OCI-LY7 (cell line): ENCODE measurements at regions not wholly inside any gene's neighbourhood (a gene's known extent, or its start where the extent isn't known, plus 50 kb on each side); places are given as distances from the start of the nearest gene placed in this dataset.

Source experiments
- BruUV-seq: library from RNA; stranded (reverse); fragments of 400-500 nt; replicated peaks from 2 replicates; lab custom pipeline; 2021; lab: Mats Ljungman, UMichigan
- CTCF ChIA-PET: fragments of 300-600 bp; sonication (Branson Sonifier 250); formaldehyde crosslinking; loops from one replicate; lab custom pipeline; 2022; ENCODE audit warnings: antibody characterized with exemption; ENCODE audit not compliant: unreplicated experiment; lab: Charles Lee
- POLR2A ChIA-PET: fragments of 300-600 bp; sonication (Branson Sonifier 250); formaldehyde crosslinking; loops from one replicate; lab custom pipeline; 2022; ENCODE audit warnings: antibody characterized with exemption; lab: Charles Lee
- DNase-seq: peaks from one replicate; pipeline ENCODE4 v3.0.0-alpha.2; 2015; ENCODE audit warnings: low spot score
- H2AFZ ChIP-seq: fragments of 200-600 bp; sonication (generic), shearing (Covaris generic); 2 replicates; pipeline ENCODE4 v1.6.1; 2014; ENCODE audit warnings: mild to moderate bottlenecking, antibody characterized with exemption, low read length, moderate library complexity
- H3K27ac ChIP-seq: fragments of 200-600 bp; sonication (generic); 2 replicates; pipeline ENCODE4 v1.5.1; 2014; ENCODE audit warnings: mixed run types, low read depth, mild to moderate bottlenecking, moderate library complexity, low read length, inconsistent platforms; ENCODE audit not compliant: poor library complexity, severe bottlenecking
- H3K36me3 ChIP-seq: fragments of 200-600 bp; sonication (generic); 2 replicates; pipeline ENCODE4 v1.6.1; 2014; ENCODE audit warnings: mild to moderate bottlenecking, antibody characterized with exemption, low read length, moderate library complexity, mixed read lengths; ENCODE audit not compliant: insufficient read depth
- H3K4me1 ChIP-seq: fragments of 200-600 bp; sonication (generic); 2 replicates; pipeline ENCODE4 v1.5.1; 2014; ENCODE audit warnings: mild to moderate bottlenecking, low read length; ENCODE audit not compliant: insufficient read depth, poor library complexity, severe bottlenecking
- H3K4me2 ChIP-seq: fragments of 200-600 bp; sonication (generic); 2 replicates; pipeline ENCODE4 v1.6.1; 2014; ENCODE audit warnings: mild to moderate bottlenecking, low read length
- H3K4me3 ChIP-seq: fragments of 200-600 bp; sonication (generic); 2 replicates; pipeline ENCODE4 v1.5.1; 2014; ENCODE audit warnings: mild to moderate bottlenecking, low read depth, low read length; ENCODE audit not compliant: poor library complexity, severe bottlenecking
- H3K79me2 ChIP-seq: fragments of 200-600 bp; sonication (generic); 2 replicates; pipeline ENCODE4 v1.6.1; 2016; ENCODE audit warnings: low read depth, mild to moderate bottlenecking, low read length, moderate library complexity, mixed read lengths; ENCODE audit not compliant: insufficient read depth
- H3K9me2 ChIP-seq: fragments of 200-600 bp; sonication (generic); 2 replicates; pipeline ENCODE4 v1.6.1; 2016; ENCODE audit warnings: mild to moderate bottlenecking, low read length, mixed read lengths; ENCODE audit not compliant: insufficient read depth
- H3K9me3 ChIP-seq: fragments of 200-600 bp; sonication (generic); 2 replicates; pipeline ENCODE4 v1.6.1; 2014; ENCODE audit warnings: mild to moderate bottlenecking, mixed run types, low read length, mixed read lengths
- H4K20me1 ChIP-seq: fragments of 200-600 bp; sonication (generic); 2 replicates; pipeline ENCODE4 v1.6.1; 2014; ENCODE audit warnings: mild to moderate bottlenecking, antibody characterized with exemption, low read length, moderate library complexity, mixed read lengths; ENCODE audit not compliant: insufficient read depth
- EZH2phosphoT487 ChIP-seq: fragments of 200-600 bp; sonication (generic); IDR thresholded peaks from 2 replicates; pipeline ENCODE4 v1.6.1; 2018; ENCODE audit warnings: low read depth, borderline replicate concordance, mild to moderate bottlenecking, mixed run types, antibody characterized with exemption, low read length, moderate library complexity, mixed read lengths
- intact Hi-C: fragments of 100-400 bp; cut with micrococcal nuclease; formaldehyde crosslinking; loops from one replicate; pipeline ENCODE4 v1.10.0; 2022; ENCODE audit not compliant: unreplicated experiment
- TF ChIP-seq, protein P1 (sequence below): fragments of 200-600 bp; sonication (generic); conservative IDR thresholded peaks from 2 replicates; pipeline ENCODE4 v1.5.1; 2014; ENCODE audit warnings: mild to moderate bottlenecking, antibody characterized with exemption, low read length, moderate library complexity, mixed read lengths

DNA sequence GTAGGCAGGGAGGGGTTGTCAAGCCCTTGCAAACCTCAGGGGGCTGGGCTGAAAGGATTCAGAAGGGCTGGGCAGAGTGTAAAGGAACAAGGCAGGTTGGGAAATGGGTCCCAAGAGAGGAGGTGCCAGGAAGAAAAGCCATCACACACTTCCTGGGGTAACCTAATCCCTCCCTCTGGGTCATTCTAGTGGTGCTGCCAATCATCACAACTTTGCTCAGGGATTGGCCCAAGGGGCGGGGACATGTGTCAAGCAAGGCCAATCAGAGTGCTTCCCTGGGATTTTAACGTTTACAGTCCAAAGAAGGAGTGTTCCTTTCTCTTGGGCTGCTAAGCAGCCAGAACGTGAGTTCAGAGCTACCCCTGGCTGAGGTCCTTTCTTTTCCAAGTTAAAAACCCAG lies 57.1 kb upstream of the NPTX2 start:
- POLR2A ChIA-PET: no interaction called here
- Histone ChIP-seq H3K36me3 (no peaks in the 10 kb centered on the region), H3K4me1 (no peaks in the 10 kb centered on the region), H3K4me3 (no peak overlapping the region), H3K79me2 (no peaks in the 10 kb centered on the region), H3K9me3 (no peaks in the 10 kb centered on the region), H2AFZ (peak overlapping the region; percentile 20; the same call in 1 of the 2 replicates), H4K20me1 (no peaks in the 10 kb centered on the region), H3K27ac (no peak overlapping the region), H3K9me2 (no peaks in the 10 kb centered on the region), H3K4me2 (no peak overlapping the region)
- CTCF ChIA-PET: no interaction called here
- intact Hi-C loops: no loop called here
- BruUV-seq: no TSS peak
- DNase-seq: peak; percentile 34
- TF ChIP-seq, protein P1, sequence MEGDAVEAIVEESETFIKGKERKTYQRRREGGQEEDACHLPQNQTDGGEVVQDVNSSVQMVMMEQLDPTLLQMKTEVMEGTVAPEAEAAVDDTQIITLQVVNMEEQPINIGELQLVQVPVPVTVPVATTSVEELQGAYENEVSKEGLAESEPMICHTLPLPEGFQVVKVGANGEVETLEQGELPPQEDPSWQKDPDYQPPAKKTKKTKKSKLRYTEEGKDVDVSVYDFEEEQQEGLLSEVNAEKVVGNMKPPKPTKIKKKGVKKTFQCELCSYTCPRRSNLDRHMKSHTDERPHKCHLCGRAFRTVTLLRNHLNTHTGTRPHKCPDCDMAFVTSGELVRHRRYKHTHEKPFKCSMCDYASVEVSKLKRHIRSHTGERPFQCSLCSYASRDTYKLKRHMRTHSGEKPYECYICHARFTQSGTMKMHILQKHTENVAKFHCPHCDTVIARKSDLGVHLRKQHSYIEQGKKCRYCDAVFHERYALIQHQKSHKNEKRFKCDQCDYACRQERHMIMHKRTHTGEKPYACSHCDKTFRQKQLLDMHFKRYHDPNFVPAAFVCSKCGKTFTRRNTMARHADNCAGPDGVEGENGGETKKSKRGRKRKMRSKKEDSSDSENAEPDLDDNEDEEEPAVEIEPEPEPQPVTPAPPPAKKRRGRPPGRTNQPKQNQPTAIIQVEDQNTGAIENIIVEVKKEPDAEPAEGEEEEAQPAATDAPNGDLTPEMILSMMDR: no peak
- TF ChIP-seq EZH2phosphoT487: no peak

DNA sequence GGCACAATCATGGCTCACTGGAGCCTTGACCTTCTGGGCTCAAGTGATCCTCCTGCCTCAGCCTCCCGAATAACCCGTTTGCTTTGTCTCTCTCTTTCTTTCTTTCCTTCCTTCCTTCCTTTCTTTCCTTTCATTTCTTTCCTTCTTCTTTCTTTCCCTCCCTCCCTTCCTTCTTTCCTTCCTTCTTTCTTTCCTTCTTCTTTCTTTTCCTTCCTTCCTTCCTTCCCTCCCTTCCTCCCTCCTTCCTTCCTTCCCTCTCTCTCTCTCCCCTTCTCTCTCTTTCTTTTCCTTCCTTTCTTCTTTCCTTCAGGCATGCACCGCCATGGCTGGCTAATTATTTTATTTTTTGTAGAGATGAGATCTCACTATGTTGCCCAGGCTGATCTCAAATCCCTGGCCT lies 57.9 kb upstream of the NPTX2 start:
- H3K36me3 ChIP-seq: no peaks in the 10 kb centered on the region
- no peaks in the 10 kb centered on the region for H4K20me1 ChIP-seq
- no peaks in the 10 kb centered on the region for H3K4me1 ChIP-seq
- H2AFZ ChIP-seq: no peak overlapping the region
- BruUV-seq: no TSS peak
- H3K9me2 ChIP-seq: no peaks in the 10 kb centered on the region
- H3K79me2 ChIP-seq: no peaks in the 10 kb centered on the region
- ChIA-PET POLR2A (no interaction called here), CTCF (no interaction called here)
- no peak overlapping the region for H3K4me2 ChIP-seq
- intact Hi-C loops: no loop called here
- no peak for DNase-seq
- no peak overlapping the region for H3K4me3 ChIP-seq
- TF ChIP-seq EZH2phosphoT487: no peak
- TF ChIP-seq, protein P1: no peak
- no peak overlapping the region for H3K27ac ChIP-seq
- H3K9me3 ChIP-seq: no peaks in the 10 kb centered on the region

DNA sequence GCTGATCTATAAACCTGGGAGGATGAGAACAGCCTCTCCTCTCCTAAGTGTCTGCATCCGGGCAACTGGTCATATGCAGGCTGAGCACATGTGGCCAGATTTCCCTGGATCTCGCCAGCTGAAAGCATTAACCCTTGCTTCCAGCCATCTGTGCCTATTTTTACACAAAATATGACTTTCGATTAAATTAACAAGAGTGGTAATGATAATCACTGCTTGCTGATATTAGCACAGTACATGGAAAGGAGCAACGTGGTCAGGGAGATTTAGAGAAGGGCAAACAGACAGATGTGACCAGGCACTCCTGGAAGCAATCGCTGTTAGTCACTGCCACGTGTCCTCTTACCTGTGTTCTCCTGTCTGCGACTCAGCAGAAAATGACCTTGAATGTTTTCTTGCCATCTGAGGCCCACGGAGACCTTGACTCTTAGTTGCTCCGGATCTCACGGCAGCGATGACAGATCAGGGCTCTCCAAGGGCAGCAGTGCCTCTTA lies 59.5 kb upstream of the NPTX2 start:
- DNase-seq: no peak
- ChIA-PET CTCF (no interaction called here), POLR2A (no interaction called here)
- H3K27ac ChIP-seq: no peak overlapping the region
- H3K9me3 ChIP-seq: no peaks in the 10 kb centered on the region
- no peak for TF ChIP-seq EZH2phosphoT487
- no peak overlapping the region for H3K4me3 ChIP-seq
- H2AFZ ChIP-seq: no peak overlapping the region
- no peaks in the 10 kb centered on the region for H3K79me2 ChIP-seq
- intact Hi-C loops: no loop called here
- H3K36me3 ChIP-seq: no peaks in the 10 kb centered on the region
- no peaks in the 10 kb centered on the region for H4K20me1 ChIP-seq
- no peak overlapping the region for H3K4me2 ChIP-seq
- no peaks in the 10 kb centered on the region for H3K9me2 ChIP-seq
- H3K4me1 ChIP-seq: no peaks in the 10 kb centered on the region
- no TSS peak for BruUV-seq
